Left ventricle myocardium inferior (tissue), 1 donor: ENCODE measurements at regions not wholly inside any gene's neighbourhood (a gene's known extent, or its start where the extent isn't known, plus 50 kb on each side); places are given as distances from the start of the nearest gene placed in this dataset.

Source experiments
- DNase-seq: peaks from one replicate; pipeline ENCODE4 v3.0.0-alpha.2; 2020
- H3K27ac ChIP-seq: fragments of 200-600 bp; replicated peaks from 2 replicates; pipeline ENCODE4 v1.8.0; 2021
- H3K27me3 ChIP-seq: fragments of 200-600 bp; 2 replicates; pipeline ENCODE4 v1.8.0; 2021; ENCODE audit warnings: low read depth
- H3K36me3 ChIP-seq: fragments of 200-600 bp; 2 replicates; pipeline ENCODE4 v1.8.0; 2021
- H3K4me1 ChIP-seq: fragments of 200-600 bp; 2 replicates; pipeline ENCODE4 v1.8.0; 2021
- H3K4me3 ChIP-seq: fragments of 200-600 bp; 2 replicates; pipeline ENCODE4 v1.8.0; 2021; ENCODE audit warnings: mild to moderate bottlenecking, moderate library complexity
- H3K9me3 ChIP-seq: fragments of 200-600 bp; replicated peaks from 2 replicates; pipeline ENCODE4 v1.8.0; 2021
- intact Hi-C: fragments of 100-400 bp; cut with micrococcal nuclease; formaldehyde crosslinking; loops from one replicate; pipeline ENCODE4 v1.11.0; 2022
- TF ChIP-seq, protein P1 (sequence below): fragments of 200-600 bp; IDR thresholded peaks from 2 replicates; pipeline ENCODE4 v1.8.0; 2021; ENCODE audit warnings: antibody characterized with exemption, mild to moderate bottlenecking, borderline replicate concordance
- donor health status: DM: no; HTN: yes; CAD: no; lungs with severe emphysema.

DNA sequence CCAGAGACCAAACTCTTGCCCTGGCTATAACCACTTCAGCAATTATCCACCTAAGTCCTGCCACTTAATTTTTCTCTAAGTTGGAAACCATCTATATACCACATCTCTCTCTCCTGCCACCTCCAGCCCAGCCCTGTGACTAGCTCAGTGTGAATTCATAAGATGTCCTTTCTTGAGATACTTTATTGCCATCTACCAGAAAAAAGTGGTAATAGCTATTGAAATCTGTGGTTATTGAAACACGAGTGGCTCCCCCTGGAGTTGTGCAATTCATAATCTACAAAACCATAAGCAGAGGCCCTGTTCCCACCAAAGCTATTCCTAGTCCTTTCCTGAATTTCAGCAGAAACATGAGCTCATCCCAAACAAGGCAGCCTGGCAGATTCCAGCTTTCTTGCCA lies 324.0 kb downstream of the TXNL1 start:
- peaks cover 2% of the 10 kb centered on the region for H3K4me1 ChIP-seq
- DNase-seq, result no peak
- no peak overlapping the region for H3K4me3 ChIP-seq
- H3K36me3 ChIP-seq, result no peaks in the 10 kb centered on the region
- no peaks in the 10 kb centered on the region for H3K9me3 ChIP-seq
- TF ChIP-seq, protein P1, sequence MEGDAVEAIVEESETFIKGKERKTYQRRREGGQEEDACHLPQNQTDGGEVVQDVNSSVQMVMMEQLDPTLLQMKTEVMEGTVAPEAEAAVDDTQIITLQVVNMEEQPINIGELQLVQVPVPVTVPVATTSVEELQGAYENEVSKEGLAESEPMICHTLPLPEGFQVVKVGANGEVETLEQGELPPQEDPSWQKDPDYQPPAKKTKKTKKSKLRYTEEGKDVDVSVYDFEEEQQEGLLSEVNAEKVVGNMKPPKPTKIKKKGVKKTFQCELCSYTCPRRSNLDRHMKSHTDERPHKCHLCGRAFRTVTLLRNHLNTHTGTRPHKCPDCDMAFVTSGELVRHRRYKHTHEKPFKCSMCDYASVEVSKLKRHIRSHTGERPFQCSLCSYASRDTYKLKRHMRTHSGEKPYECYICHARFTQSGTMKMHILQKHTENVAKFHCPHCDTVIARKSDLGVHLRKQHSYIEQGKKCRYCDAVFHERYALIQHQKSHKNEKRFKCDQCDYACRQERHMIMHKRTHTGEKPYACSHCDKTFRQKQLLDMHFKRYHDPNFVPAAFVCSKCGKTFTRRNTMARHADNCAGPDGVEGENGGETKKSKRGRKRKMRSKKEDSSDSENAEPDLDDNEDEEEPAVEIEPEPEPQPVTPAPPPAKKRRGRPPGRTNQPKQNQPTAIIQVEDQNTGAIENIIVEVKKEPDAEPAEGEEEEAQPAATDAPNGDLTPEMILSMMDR, result no peak
- intact Hi-C loops, result no loop called here
- H3K27me3 ChIP-seq, result no peaks in the 10 kb centered on the region
- H3K27ac ChIP-seq, result no peak overlapping the region

DNA sequence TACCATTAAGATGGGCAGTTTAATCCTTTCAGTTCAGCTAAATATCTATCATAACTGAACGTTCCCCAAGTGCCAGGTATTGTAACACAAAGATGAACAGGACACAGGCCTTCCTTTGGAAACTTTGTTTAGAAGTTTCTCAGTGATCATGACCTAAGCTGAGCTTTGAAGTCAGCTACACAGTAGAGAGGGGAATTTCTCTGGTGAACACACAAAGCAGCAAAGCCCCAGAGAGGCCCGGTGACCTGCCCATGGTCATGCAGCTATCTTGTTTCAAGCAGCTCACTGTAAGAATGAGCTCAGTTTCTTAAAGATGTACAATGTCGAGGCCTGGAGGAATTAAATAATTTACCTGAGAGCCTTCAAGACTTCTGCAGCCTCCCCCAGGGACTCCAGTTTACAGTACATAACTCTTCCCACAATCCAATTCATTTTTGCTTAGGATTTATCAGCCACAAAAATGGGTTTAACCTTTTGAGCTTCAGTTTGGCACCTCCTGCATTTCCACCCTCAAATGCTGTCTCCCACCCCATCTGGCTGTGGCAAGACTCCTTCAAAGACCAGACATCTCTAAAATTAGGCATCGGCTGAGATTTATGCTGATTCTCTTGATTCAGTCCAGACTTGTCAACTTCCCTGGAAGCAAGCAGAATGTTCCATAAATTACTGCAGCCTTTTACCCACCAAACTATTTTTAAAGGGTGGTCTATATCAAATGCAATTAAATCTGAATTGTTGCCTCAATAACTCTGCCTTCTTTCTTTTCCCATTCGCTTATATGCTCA lies 325.6 kb downstream of the TXNL1 start:
- no peaks in the 10 kb centered on the region for H3K9me3 ChIP-seq
- intact Hi-C loops, result no loop called here
- no peak overlapping the region for H3K4me3 ChIP-seq
- H3K27ac ChIP-seq, result no peak overlapping the region
- no peaks in the 10 kb centered on the region for H3K36me3 ChIP-seq
- H3K4me1 ChIP-seq, result peaks cover 10% of the 10 kb centered on the region
- TF ChIP-seq, protein P1, result no peak
- H3K27me3 ChIP-seq, result no peaks in the 10 kb centered on the region
- no peak for DNase-seq

DNA sequence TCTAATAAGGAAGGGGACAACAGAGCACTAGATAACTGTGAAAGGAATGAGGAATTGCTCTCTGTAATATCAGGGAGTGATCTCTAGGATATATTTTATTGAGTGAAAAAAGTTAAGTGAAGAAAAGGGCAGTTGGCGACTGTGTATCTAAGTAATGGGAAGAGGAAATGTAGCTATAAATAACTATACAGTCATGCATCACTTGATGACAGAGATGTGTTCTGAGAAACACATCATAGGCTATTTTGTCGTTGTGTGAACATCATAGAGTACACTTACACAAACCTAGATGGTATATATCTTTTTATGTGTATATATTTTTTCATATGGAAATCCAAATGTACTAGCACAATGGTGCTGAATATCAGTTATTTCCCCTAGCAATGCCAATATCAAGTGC lies 329.3 kb downstream of the TXNL1 start:
- no peak for DNase-seq
- H3K4me3 ChIP-seq, result no peak overlapping the region
- no peaks in the 10 kb centered on the region for H3K9me3 ChIP-seq
- peaks cover 10% of the 10 kb centered on the region for H3K4me1 ChIP-seq
- H3K36me3 ChIP-seq, result no peaks in the 10 kb centered on the region
- intact Hi-C loops, result no loop called here
- TF ChIP-seq, protein P1, result no peak
- H3K27me3 ChIP-seq, result no peaks in the 10 kb centered on the region
- no peak overlapping the region for H3K27ac ChIP-seq

DNA sequence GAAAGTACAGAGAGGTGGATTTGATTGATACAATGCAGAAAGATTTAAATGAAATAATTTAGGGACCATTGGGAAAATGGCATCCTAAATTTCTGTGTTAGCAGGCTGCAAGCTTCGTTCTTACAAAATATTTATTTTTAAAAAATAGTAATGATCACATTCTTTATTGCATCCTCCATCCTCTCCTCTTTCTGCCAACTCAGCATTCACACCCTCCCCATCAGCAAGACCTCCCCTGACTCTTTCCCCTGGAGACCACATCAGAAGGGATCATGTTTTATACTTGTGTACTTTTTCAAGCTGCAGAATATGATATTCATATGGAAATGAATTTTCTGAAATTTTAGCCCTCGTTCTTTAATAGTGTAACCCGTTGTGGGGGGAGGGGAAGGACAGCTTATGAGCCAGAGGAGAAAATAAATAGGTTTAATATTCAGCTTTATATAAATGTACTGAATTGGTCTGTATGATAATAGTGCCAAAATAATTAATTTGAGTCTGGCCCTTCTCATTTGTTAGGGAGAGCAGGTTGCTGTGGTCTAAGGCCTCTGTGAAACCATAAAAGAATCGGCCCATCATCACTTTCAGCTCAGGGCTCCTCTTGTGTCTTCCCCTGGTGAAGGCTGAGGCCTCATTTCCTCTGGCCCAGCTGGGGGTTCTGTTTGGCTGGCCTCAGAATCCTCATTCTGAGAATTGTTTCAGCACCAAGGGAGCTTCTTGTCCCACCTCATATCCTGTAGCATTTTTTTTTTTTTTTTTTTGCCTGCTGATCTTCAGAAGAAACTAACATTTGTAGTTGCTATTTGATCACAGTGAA lies 330.8 kb downstream of the TXNL1 start:
- no peaks in the 10 kb centered on the region for H3K27me3 ChIP-seq
- H3K4me1 ChIP-seq, result peaks cover 10% of the 10 kb centered on the region
- no peaks in the 10 kb centered on the region for H3K9me3 ChIP-seq
- TF ChIP-seq, protein P1, result no peak
- no peak overlapping the region for H3K4me3 ChIP-seq
- intact Hi-C loops, result no loop called here
- H3K27ac ChIP-seq, result no peak overlapping the region
- DNase-seq, result no peak
- H3K36me3 ChIP-seq, result no peaks in the 10 kb centered on the region

DNA sequence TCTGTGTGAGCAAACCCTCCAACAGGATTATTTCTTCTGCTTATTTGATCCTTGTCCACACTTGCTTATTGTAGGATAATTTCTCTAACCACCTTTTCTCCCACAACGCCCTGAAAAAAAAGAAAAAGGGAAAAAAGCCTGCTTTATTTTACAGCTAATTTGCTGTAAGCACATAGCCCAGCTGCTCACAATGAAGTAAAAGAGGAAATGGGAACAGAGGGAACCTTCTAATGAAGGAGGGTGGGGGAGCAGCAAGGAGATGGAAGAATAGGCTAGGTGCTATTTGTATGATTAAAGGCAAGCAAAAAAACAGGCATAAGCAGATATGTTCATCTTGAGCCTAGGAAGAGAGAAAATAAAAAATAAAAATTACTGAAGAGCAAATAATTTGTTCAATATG lies 331.6 kb downstream of the TXNL1 start:
- H3K4me1 ChIP-seq, result peaks cover 10% of the 10 kb centered on the region
- no peak for DNase-seq
- no peak overlapping the region for H3K27ac ChIP-seq
- no peaks in the 10 kb centered on the region for H3K36me3 ChIP-seq
- TF ChIP-seq, protein P1, result no peak
- H3K9me3 ChIP-seq, result no peaks in the 10 kb centered on the region
- H3K4me3 ChIP-seq, result no peak overlapping the region
- no peaks in the 10 kb centered on the region for H3K27me3 ChIP-seq
- intact Hi-C loops, result no loop called here
